OCI-LY1 (cell line): ENCODE measurements at regions not wholly inside any gene's neighbourhood (a gene's known extent, or its start where the extent isn't known, plus 50 kb on each side); places are given as distances from the start of the nearest gene placed in this dataset.

Source experiments
- H2AFZ ChIP-seq: fragments of 200-600 bp; sonication (generic), shearing (Covaris generic); 2 replicates; pipeline ENCODE4 v1.6.0; 2014; ENCODE audit warnings: antibody characterized with exemption, mild to moderate bottlenecking, low read length
- H3F3A ChIP-seq: fragments of 200-600 bp; sonication (generic), shearing (Covaris generic); 2 replicates; pipeline ENCODE4 v1.6.0; 2014; ENCODE audit warnings: mild to moderate bottlenecking, antibody characterized with exemption, low read length, moderate library complexity; ENCODE audit not compliant: insufficient read depth
- H3K27ac ChIP-seq: fragments of 200-600 bp; sonication (generic); 2 replicates; pipeline ENCODE4 v1.5.1; 2014; ENCODE audit warnings: low read length, mixed run types, mild to moderate bottlenecking, low read depth; ENCODE audit not compliant: poor library complexity, severe bottlenecking
- H3K27me3 ChIP-seq: fragments of 200-600 bp; sonication (generic); 2 replicates; pipeline ENCODE4 v1.6.0; 2014; ENCODE audit warnings: antibody characterized with exemption, mild to moderate bottlenecking, low read length, moderate library complexity; ENCODE audit not compliant: insufficient read depth
- H3K36me3 ChIP-seq: fragments of 200-600 bp; sonication (generic); 2 replicates; pipeline ENCODE4 v1.6.1; 2014; ENCODE audit warnings: mild to moderate bottlenecking, antibody characterized with exemption, low read length, moderate library complexity, mixed read lengths; ENCODE audit not compliant: insufficient read depth
- H3K4me1 ChIP-seq: fragments of 200-600 bp; sonication (generic); 2 replicates; pipeline ENCODE4 v1.5.1; 2014; ENCODE audit warnings: mild to moderate bottlenecking, low read length, moderate library complexity; ENCODE audit not compliant: insufficient read depth, severe bottlenecking
- H3K4me2 ChIP-seq: fragments of 200-600 bp; sonication (generic), shearing (Covaris generic); 2 replicates; pipeline ENCODE4 v1.6.1; 2014; ENCODE audit warnings: low read length
- H3K4me3 ChIP-seq: fragments of 200-600 bp; sonication (generic); 2 replicates; pipeline ENCODE4 v1.5.1; 2014; ENCODE audit warnings: low read length, low read depth, mild to moderate bottlenecking, mixed read lengths; ENCODE audit not compliant: poor library complexity, severe bottlenecking
- H3K79me2 ChIP-seq: fragments of 200-600 bp; shearing (Covaris generic); 2 replicates; pipeline ENCODE4 v1.6.1; 2016; ENCODE audit warnings: mixed run types, low read length, mixed read lengths; ENCODE audit not compliant: insufficient read depth
- H3K9ac ChIP-seq: fragments of 200-600 bp; sonication (generic), shearing (Covaris generic); 2 replicates; pipeline ENCODE4 v1.6.1; 2014; ENCODE audit warnings: mild to moderate bottlenecking, low read length, mixed read lengths
- H3K9me2 ChIP-seq: fragments of 200-600 bp; sonication (generic), shearing (Covaris generic); 2 replicates; pipeline ENCODE4 v1.6.1; 2014; ENCODE audit warnings: low read depth, mild to moderate bottlenecking, low read length, mixed read lengths
- H3K9me3 ChIP-seq: fragments of 200-600 bp; shearing (Covaris generic); 2 replicates; pipeline ENCODE4 v1.6.1; 2014; ENCODE audit warnings: low read length, mixed read lengths
- H4K20me1 ChIP-seq: fragments of 200-600 bp; sonication (generic), shearing (Covaris generic); 2 replicates; pipeline ENCODE4 v1.6.0; 2016; ENCODE audit warnings: mild to moderate bottlenecking, low read length; ENCODE audit not compliant: insufficient read depth
- CTCF ChIP-seq: fragments of 200-600 bp; sonication (generic), shearing (Covaris generic); IDR thresholded peaks from 2 replicates; pipeline ENCODE4 v1.5.1; 2017; ENCODE audit warnings: mild to moderate bottlenecking, antibody characterized with exemption, low read length, moderate library complexity, mixed read lengths
- EZH2 ChIP-seq: fragments of 200-600 bp; sonication (generic), shearing (Covaris generic); IDR thresholded peaks from 2 replicates; pipeline ENCODE4 v1.8.0; 2017; ENCODE audit warnings: borderline replicate concordance, mixed run types, mild to moderate bottlenecking, antibody characterized with exemption, low read length, moderate library complexity, mixed read lengths

- TF ChIP-seq CTCF = no peak
- H3K79me2 ChIP-seq = no peaks in the 10 kb centered on the region
- no peaks in the 10 kb centered on the region for H3K36me3 ChIP-seq
- H3F3A ChIP-seq = no peaks in the 10 kb centered on the region
- H3K4me2 ChIP-seq = no peak overlapping the region
- peaks cover 6% of the 10 kb centered on the region for H3K4me1 ChIP-seq
- no peaks in the 10 kb centered on the region for H3K9me3 ChIP-seq
- H3K9ac ChIP-seq = no peak overlapping the region
- H3K4me3 ChIP-seq = no peak overlapping the region
- no peak overlapping the region for H3K27ac ChIP-seq
- no peak overlapping the region; the same call in 1 of the 2 replicates for H2AFZ ChIP-seq
- no peaks in the 10 kb centered on the region for H3K27me3 ChIP-seq
- H4K20me1 ChIP-seq = no peaks in the 10 kb centered on the region
- no peaks in the 10 kb centered on the region for H3K9me2 ChIP-seq
Measured at GRCh38 chr4:133598779-133599178, 449.7 kb downstream of the PCDH10 start.

DNA sequence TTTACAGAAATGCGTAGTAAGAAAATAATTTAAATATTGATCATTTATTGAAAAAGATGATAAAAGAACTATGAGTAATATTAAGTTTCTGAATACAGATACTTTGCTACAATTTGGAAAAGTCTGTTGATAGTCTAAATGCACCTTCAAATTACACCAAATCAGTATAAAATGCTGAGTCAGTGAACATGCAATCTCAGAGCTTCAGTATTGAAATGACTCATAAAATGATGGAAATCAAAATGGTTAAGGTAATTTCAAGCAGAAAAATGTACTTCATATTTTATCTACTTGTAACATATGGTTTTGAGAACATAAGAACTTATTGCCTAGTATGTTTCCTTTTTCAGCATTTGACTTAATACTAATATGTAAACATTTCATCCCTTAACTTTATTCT is 448.2 kb downstream of the PCDH10 start:
- no peaks in the 10 kb centered on the region for H3F3A ChIP-seq
- H3K4me3 ChIP-seq = no peak overlapping the region
- no peak overlapping the region for H3K27ac ChIP-seq
- H2AFZ ChIP-seq = no peak overlapping the region
- no peak overlapping the region for H3K9ac ChIP-seq
- H3K36me3 ChIP-seq = no peaks in the 10 kb centered on the region
- no peak for TF ChIP-seq EZH2
- TF ChIP-seq CTCF = no peak
- peaks cover 6% of the 10 kb centered on the region for H3K4me1 ChIP-seq
- no peaks in the 10 kb centered on the region for H3K27me3 ChIP-seq
- no peaks in the 10 kb centered on the region for H3K9me2 ChIP-seq
- H3K79me2 ChIP-seq = no peaks in the 10 kb centered on the region
- no peak overlapping the region for H3K4me2 ChIP-seq
- no peaks in the 10 kb centered on the region for H3K9me3 ChIP-seq
- H4K20me1 ChIP-seq = no peaks in the 10 kb centered on the region

DNA sequence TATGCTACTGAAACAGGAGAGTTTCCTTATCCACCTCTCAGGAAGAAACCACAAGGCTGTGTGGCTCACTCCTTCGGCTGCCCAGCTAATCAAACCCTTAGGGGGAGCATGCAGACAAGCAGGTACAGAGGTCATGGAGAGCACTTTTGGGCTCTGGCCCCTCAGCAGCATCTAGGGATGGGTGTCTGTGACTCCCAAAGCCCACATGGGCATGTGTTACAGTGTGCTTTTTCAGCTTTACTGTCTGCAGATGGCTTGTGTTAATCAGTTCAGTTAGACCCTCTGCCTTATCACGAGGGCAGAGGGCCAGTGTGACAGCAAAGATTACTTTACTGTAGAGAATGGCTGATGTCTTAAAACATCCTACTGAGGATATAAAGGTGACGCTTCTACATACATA is 447.4 kb downstream of the PCDH10 start:
- Histone ChIP-seq H2AFZ (peak overlapping the region; percentile 19; the same call in 1 of the 2 replicates), H3K27ac (no peak overlapping the region), H3K9me2 (no peaks in the 10 kb centered on the region), H3K4me1 (peaks cover 6% of the 10 kb centered on the region), H3K4me3 (no peak overlapping the region), H4K20me1 (no peaks in the 10 kb centered on the region), H3K9me3 (no peaks in the 10 kb centered on the region), H3K4me2 (no peak overlapping the region), H3K27me3 (no peaks in the 10 kb centered on the region), H3F3A (no peaks in the 10 kb centered on the region), H3K36me3 (no peaks in the 10 kb centered on the region), H3K9ac (no peak overlapping the region), H3K79me2 (no peaks in the 10 kb centered on the region)
- TF ChIP-seq EZH2 (no peak), CTCF (no peak)
